A673 (cell line): ENCODE measurements at regions not wholly inside any gene's neighbourhood (a gene's known extent, or its start where the extent isn't known, plus 50 kb on each side); places are given as distances from the start of the nearest gene placed in this dataset.
A peak's percentile ranks its signal among the peaks of the same experiment; 100 is the strongest.

ENCODE experiments used
- BruUV-seq: library from RNA; stranded (reverse); fragments of 400-500 nt; replicated peaks from 2 replicates; lab custom pipeline; 2021; lab: Mats Ljungman, UMichigan
- CTCF ChIA-PET: fragments of 300-600 bp; sonication (Branson Sonifier 250); formaldehyde crosslinking; loops from one replicate; lab custom pipeline; 2022; ENCODE audit warnings: antibody characterized with exemption; lab: Charles Lee
- POLR2A ChIA-PET: fragments of 300-600 bp; sonication (Branson Sonifier 250); formaldehyde crosslinking; loops from one replicate; lab custom pipeline; 2022; ENCODE audit warnings: antibody characterized with exemption; ENCODE audit not compliant: low non-redundant PET; lab: Charles Lee
- DNase-seq: peaks from one replicate; pipeline ENCODE4 v3.0.0-alpha.2; 2015; ENCODE audit warnings: low spot score
- H3K27ac ChIP-seq: fragments of 200-600 bp; sonication (generic); 2 replicates; pipeline ENCODE4 v1.5.1; 2016; ENCODE audit warnings: mixed run types, low read depth, mild to moderate bottlenecking, mixed read lengths, antibody characterized with exemption, low read length; ENCODE audit not compliant: poor library complexity, severe bottlenecking
- H3K27me3 ChIP-seq: fragments of 200-600 bp; sonication (generic); replicated peaks from 2 replicates; pipeline ENCODE4 v1.6.1; 2017; ENCODE audit warnings: mixed run types, low read depth, mild to moderate bottlenecking, mixed read lengths, antibody characterized with exemption, low read length; ENCODE audit not compliant: insufficient read depth, poor library complexity
- H3K36me3 ChIP-seq: fragments of 200-600 bp; sonication (generic); 2 replicates; pipeline ENCODE4 v1.6.1; 2016; ENCODE audit warnings: mixed run types, mild to moderate bottlenecking, mixed read lengths, antibody characterized with exemption, low read length; ENCODE audit not compliant: insufficient read depth, poor library complexity, severe bottlenecking
- H3K4me1 ChIP-seq: fragments of 200-600 bp; sonication (generic); 2 replicates; pipeline ENCODE4 v1.6.1; 2017; ENCODE audit warnings: mixed run types, mild to moderate bottlenecking, mixed read lengths, antibody characterized with exemption, low read length; ENCODE audit not compliant: insufficient read depth, poor library complexity, severe bottlenecking
- H3K4me3 ChIP-seq: fragments of 200-600 bp; sonication (generic); 2 replicates; pipeline ENCODE4 v1.5.1; 2016; ENCODE audit warnings: low read depth, mixed run types, mild to moderate bottlenecking, mixed read lengths, low read length; ENCODE audit not compliant: poor library complexity, severe bottlenecking
- H3K9me3 ChIP-seq: fragments of 200-600 bp; sonication (generic); 2 replicates; pipeline ENCODE4 v1.6.1; 2016; ENCODE audit warnings: mixed run types, low read depth, mild to moderate bottlenecking, mixed read lengths, antibody characterized with exemption, low read length; ENCODE audit not compliant: poor library complexity, severe bottlenecking
- EZH2 ChIP-seq: fragments of 200-600 bp; sonication (generic); IDR thresholded peaks from 2 replicates; pipeline ENCODE4 v1.6.1; 2017; ENCODE audit warnings: borderline replicate concordance, low read depth, mild to moderate bottlenecking, mixed read lengths, antibody characterized with exemption, low read length; ENCODE audit not compliant: poor library complexity, severe bottlenecking
- intact Hi-C: fragments of 100-400 bp; cut with micrococcal nuclease; formaldehyde crosslinking; loops from one replicate; pipeline ENCODE4 v1.10.0; 2022; ENCODE audit not compliant: unreplicated experiment
- TF ChIP-seq, protein P1 (sequence below): fragments of 300-800, 200-600 bp; sonication (generic); conservative IDR thresholded peaks from 2 replicates; pipeline ENCODE4 v1.5.1; 2017; ENCODE audit warnings: low read depth, mild to moderate bottlenecking, antibody characterized with exemption, low read length, moderate library complexity, mixed read lengths

DNA sequence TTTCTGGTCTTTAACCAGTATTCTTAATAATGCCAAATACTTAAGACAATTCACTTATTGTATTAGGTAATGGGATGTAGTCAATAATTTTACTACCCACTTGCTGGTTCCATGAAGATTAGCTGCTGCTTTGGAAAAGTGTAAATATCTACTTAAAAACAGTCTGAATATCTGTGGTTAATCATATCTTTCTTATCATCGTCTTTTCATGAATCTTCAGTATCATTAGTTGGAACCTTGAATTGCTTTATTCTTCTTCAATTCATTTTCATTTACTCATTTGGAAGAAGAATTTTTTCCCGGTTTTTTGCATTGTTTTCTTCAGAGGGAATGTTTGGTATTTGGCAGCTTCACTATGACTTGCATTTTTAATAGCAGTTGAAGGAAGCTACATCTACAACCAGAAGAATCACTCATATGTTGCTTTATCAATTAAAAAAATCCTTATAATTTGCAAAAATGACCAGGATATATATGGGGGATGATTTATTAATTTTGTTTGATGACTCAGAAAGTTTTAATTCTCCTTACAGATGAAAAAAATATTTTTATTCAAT is 1398.3 kb upstream of the CDH6 start:
- no TSS peak for BruUV-seq
- Histone ChIP-seq H3K36me3 (no peaks in the 10 kb centered on the region), H3K4me1 (peaks cover 15% of the 10 kb centered on the region), H3K27me3 (no peaks in the 10 kb centered on the region), H3K27ac (no peak overlapping the region), H3K9me3 (no peaks in the 10 kb centered on the region), H3K4me3 (no peak overlapping the region)
- POLR2A ChIA-PET, result no interaction called here
- DNase-seq, result no peak
- intact Hi-C loops, result no loop called here
- TF ChIP-seq EZH2, result no peak
- TF ChIP-seq, protein P1, sequence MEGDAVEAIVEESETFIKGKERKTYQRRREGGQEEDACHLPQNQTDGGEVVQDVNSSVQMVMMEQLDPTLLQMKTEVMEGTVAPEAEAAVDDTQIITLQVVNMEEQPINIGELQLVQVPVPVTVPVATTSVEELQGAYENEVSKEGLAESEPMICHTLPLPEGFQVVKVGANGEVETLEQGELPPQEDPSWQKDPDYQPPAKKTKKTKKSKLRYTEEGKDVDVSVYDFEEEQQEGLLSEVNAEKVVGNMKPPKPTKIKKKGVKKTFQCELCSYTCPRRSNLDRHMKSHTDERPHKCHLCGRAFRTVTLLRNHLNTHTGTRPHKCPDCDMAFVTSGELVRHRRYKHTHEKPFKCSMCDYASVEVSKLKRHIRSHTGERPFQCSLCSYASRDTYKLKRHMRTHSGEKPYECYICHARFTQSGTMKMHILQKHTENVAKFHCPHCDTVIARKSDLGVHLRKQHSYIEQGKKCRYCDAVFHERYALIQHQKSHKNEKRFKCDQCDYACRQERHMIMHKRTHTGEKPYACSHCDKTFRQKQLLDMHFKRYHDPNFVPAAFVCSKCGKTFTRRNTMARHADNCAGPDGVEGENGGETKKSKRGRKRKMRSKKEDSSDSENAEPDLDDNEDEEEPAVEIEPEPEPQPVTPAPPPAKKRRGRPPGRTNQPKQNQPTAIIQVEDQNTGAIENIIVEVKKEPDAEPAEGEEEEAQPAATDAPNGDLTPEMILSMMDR, result no peak
- CTCF ChIA-PET, result no interaction called here

DNA sequence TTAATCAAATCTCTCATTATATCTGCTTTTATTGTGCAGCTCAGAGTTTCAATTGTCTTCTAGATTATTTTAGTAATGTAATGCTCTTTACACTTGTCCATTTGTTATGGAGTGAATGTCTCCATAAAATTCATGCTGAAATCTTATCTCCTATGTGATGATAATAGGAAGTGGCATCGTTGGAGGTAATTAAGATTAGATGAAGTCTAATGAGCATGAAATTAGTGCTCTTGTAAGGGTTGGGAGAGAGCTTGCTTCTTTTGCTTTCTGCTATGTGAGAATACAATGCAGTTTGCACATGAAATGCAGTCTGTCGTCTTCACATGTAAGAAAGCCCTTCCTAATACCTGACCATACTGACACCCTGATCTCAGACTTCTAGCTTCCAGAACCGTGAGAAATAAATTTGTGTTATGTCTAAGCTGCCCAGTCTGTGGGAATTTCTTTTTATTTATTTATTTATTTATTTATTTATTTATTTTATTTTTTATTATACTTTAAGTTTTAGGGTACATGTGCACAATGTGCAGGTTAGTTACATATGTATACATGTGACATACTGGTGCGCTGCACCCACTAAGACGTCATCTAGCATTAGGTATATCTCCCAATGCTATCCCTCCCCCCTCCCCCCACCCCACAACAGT is 1399.2 kb upstream of the CDH6 start:
- intact Hi-C loops, result no loop called here
- no peak overlapping the region for H3K4me3 ChIP-seq
- TF ChIP-seq, protein P1, result no peak

DNA sequence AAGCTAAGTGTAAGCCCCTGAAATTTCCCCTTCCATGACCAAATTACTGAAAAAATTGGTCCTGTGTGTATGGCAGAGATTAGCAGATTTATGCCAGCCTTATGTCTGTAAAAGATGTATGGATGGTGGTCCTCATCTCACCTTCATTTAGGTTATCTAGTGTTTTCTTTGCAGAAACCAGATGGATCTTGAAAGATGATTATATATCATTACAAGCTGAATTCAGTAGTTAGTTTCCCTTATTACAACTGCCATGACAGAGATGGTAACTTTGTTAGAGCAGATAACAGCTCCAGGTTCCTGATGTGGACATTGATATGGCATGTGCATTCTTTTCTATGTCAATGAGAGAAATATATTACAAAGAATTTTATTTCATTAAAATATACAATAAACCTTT is 1403.2 kb upstream of the CDH6 start:
- intact Hi-C loops, result no loop called here
- TF ChIP-seq EZH2, result no peak
- TF ChIP-seq, protein P1, result no peak
- no peaks in the 10 kb centered on the region for H3K27me3 ChIP-seq
- no peak overlapping the region for H3K4me3 ChIP-seq
- H3K9me3 ChIP-seq, result no peaks in the 10 kb centered on the region
- BruUV-seq, result no TSS peak
- H3K4me1 ChIP-seq, result peaks cover 8% of the 10 kb centered on the region
- H3K36me3 ChIP-seq, result no peaks in the 10 kb centered on the region
- CTCF ChIA-PET, result no interaction called here
- POLR2A ChIA-PET, result no interaction called here
- no peak for DNase-seq
- no peak overlapping the region for H3K27ac ChIP-seq

More for the DNA sequence above, 1399.2 kb upstream of the CDH6 start:
- ChIA-PET POLR2A (no interaction called here), CTCF (no interaction called here)
- no peaks in the 10 kb centered on the region for H3K27me3 ChIP-seq
- peaks cover 15% of the 10 kb centered on the region for H3K4me1 ChIP-seq
- H3K27ac ChIP-seq, result no peak overlapping the region
- no peaks in the 10 kb centered on the region for H3K36me3 ChIP-seq
- no TSS peak for BruUV-seq
- peak; percentile 56 for DNase-seq
- H3K9me3 ChIP-seq, result no peaks in the 10 kb centered on the region
